Hepatocyte (in vitro differentiated cells): ENCODE measurements at regions not wholly inside any gene's neighbourhood (a gene's known extent, or its start where the extent isn't known, plus 50 kb on each side); places are given as distances from the start of the nearest gene placed in this dataset.
A peak's percentile ranks its signal among the peaks of the same experiment; 100 is the strongest.
"Not testable (repeated sequence)": the region's sequence is repeated elsewhere in the genome, so short reads cannot be mapped to it uniquely, and the experiment has no call there.

Source experiments
- DNase-seq: peaks from one replicate; pipeline ENCODE4 v3.0.0-alpha.2; 2016; ENCODE audit warnings: low spot score
- H2AFZ ChIP-seq: fragments of 200-600 bp; sonication (generic); 2 replicates; pipeline ENCODE4 v1.6.0; 2016; ENCODE audit warnings: antibody characterized with exemption, mild to moderate bottlenecking
- H3K27ac ChIP-seq: fragments of 200-600 bp; sonication (generic); 2 replicates; pipeline ENCODE4 v1.5.1; 2016; ENCODE audit warnings: mild to moderate bottlenecking
- H3K27me3 ChIP-seq: fragments of 200-600 bp; sonication (generic); 2 replicates; pipeline ENCODE4 v1.6.1; 2016
- H3K36me3 ChIP-seq: fragments of 200-600 bp; sonication (generic); replicated peaks from 2 replicates; pipeline ENCODE4 v1.5.1; 2016; ENCODE audit warnings: low read depth; ENCODE audit not compliant: insufficient read depth
- H3K4me1 ChIP-seq: fragments of 200-600 bp; sonication (generic); 2 replicates; pipeline ENCODE4 v1.5.1; 2016; ENCODE audit warnings: mild to moderate bottlenecking, moderate library complexity; ENCODE audit not compliant: insufficient read depth
- H3K4me2 ChIP-seq: fragments of 200-600 bp; sonication (generic); 2 replicates; pipeline ENCODE4 v1.6.0; 2016
- H3K4me3 ChIP-seq: fragments of 200-600 bp; sonication (generic); 2 replicates; pipeline ENCODE4 v1.5.1; 2016; ENCODE audit warnings: mild to moderate bottlenecking
- H3K79me2 ChIP-seq: fragments of 200-600 bp; sonication (generic); 2 replicates; pipeline ENCODE4 v1.6.0; 2017; ENCODE audit warnings: mild to moderate bottlenecking
- H3K9me2 ChIP-seq: fragments of 200-600 bp; sonication (generic); replicated peaks from 2 replicates; pipeline ENCODE4 v1.6.0; 2017; ENCODE audit warnings: mild to moderate bottlenecking; ENCODE audit not compliant: insufficient read depth
- H3K9me3 ChIP-seq: fragments of 200-600 bp; sonication (generic); 2 replicates; pipeline ENCODE4 v1.5.1; 2016; ENCODE audit warnings: low read depth, mild to moderate bottlenecking
- H4K20me1 ChIP-seq: fragments of 200-600 bp; sonication (generic); 2 replicates; pipeline ENCODE4 v1.6.0; 2016; ENCODE audit warnings: mild to moderate bottlenecking; ENCODE audit not compliant: insufficient read depth, poor library complexity, severe bottlenecking
- CTCF ChIP-seq: fragments of 200-600 bp; sonication (generic); IDR thresholded peaks from 2 replicates; pipeline ENCODE4 v1.5.1; 2016; ENCODE audit warnings: antibody characterized with exemption, mild to moderate bottlenecking; ENCODE audit not compliant: poor library complexity
- EZH2 ChIP-seq: fragments of 200-600 bp; sonication (generic); IDR thresholded peaks from 2 replicates; pipeline ENCODE4 v1.6.1; 2016; ENCODE audit warnings: antibody characterized with exemption, mild to moderate bottlenecking, borderline replicate concordance
- EZH2phosphoT487 ChIP-seq: fragments of 200-600 bp; sonication (generic); IDR thresholded peaks from one replicate; pipeline ENCODE4 v1.6.1; 2018; ENCODE audit warnings: antibody characterized with exemption, mild to moderate bottlenecking, low read depth, moderate library complexity; ENCODE audit not compliant: unreplicated experiment, severe bottlenecking
- WGBS: methylation state at CpG from one replicate; pipeline ENCODE4 v1.1.6; 2016; ENCODE audit warnings: low lambda C conversion rate; ENCODE audit errors: missing lambda C conversion rate; 5-methylcytosine and 5-hydroxymethylcytosine counted together

GRCh38 chr4:84249521-84249920 is 249.6 kb downstream of the NKX6-1 start:
- Histone ChIP-seq H3K27ac (peak overlapping the region; percentile 14), H3K4me1 (no peaks in the 10 kb centered on the region), H3K36me3 (no peaks in the 10 kb centered on the region), H3K9me2 (no peaks in the 10 kb centered on the region), H3K9me3 (no peaks in the 10 kb centered on the region), H3K4me3 (no peak overlapping the region), H4K20me1 (no peaks in the 10 kb centered on the region), H3K79me2 (no peaks in the 10 kb centered on the region), H3K4me2 (no peak overlapping the region), H3K27me3 (no peaks in the 10 kb centered on the region), H2AFZ (no peak overlapping the region)
- no peak for TF ChIP-seq EZH2
- no peak for TF ChIP-seq EZH2phosphoT487
- no peak for TF ChIP-seq CTCF
- peak; percentile 16 for DNase-seq
- 68% methylated on average over 2 of the region's 2 CpGs for WGBS

GRCh38 chr4:84245042-84245441 is 254.1 kb downstream of the NKX6-1 start:
- not testable (repeated sequence) for H3K36me3 ChIP-seq, H3K79me2 ChIP-seq, H3K4me1 ChIP-seq, H4K20me1 ChIP-seq, H3K27ac ChIP-seq, H3K27me3 ChIP-seq, DNase-seq, H3K9me2 ChIP-seq, H3K4me3 ChIP-seq, H3K9me3 ChIP-seq, H3K4me2 ChIP-seq, H2AFZ ChIP-seq
- 92% methylated on average over 14 of the region's 14 CpGs for WGBS

- not testable (repeated sequence) for H3K4me1 ChIP-seq, DNase-seq, H3K27ac ChIP-seq, H3K36me3 ChIP-seq, H3K4me3 ChIP-seq, H3K4me2 ChIP-seq, H3K79me2 ChIP-seq, H4K20me1 ChIP-seq, H3K27me3 ChIP-seq, H3K9me2 ChIP-seq, H2AFZ ChIP-seq, H3K9me3 ChIP-seq
- 90% methylated on average over 19 of the region's 19 CpGs for WGBS
These were observed 254.7 kb downstream of the NKX6-1 start for GRCh38 chr4:84244346-84244801.

GRCh38 chr4:84243685-84244084 is 255.4 kb downstream of the NKX6-1 start:
- no peaks in the 10 kb centered on the region for H3K36me3 ChIP-seq
- H3K4me2 ChIP-seq = no peak overlapping the region
- H4K20me1 ChIP-seq = no peaks in the 10 kb centered on the region
- H3K27me3 ChIP-seq = no peaks in the 10 kb centered on the region
- H3K79me2 ChIP-seq = no peaks in the 10 kb centered on the region
- WGBS = 93% methylated on average over 14 of the region's 14 CpGs
- no peak overlapping the region for H2AFZ ChIP-seq
- H3K27ac ChIP-seq = no peak overlapping the region
- no peaks in the 10 kb centered on the region for H3K9me3 ChIP-seq
- H3K4me1 ChIP-seq = no peaks in the 10 kb centered on the region
- no peak overlapping the region for H3K4me3 ChIP-seq
- no peaks in the 10 kb centered on the region for H3K9me2 ChIP-seq
- no peak for DNase-seq
- no peak for TF ChIP-seq CTCF

- Histone ChIP-seq H3K27me3 (no peaks in the 10 kb centered on the region), H3K9me3 (no peaks in the 10 kb centered on the region), H3K4me1 (no peaks in the 10 kb centered on the region), H2AFZ (no peak overlapping the region), H3K79me2 (no peaks in the 10 kb centered on the region), H3K27ac (no peak overlapping the region), H3K4me3 (no peak overlapping the region), H4K20me1 (no peaks in the 10 kb centered on the region), H3K36me3 (no peaks in the 10 kb centered on the region), H3K9me2 (no peaks in the 10 kb centered on the region), H3K4me2 (no peak overlapping the region)
- WGBS = 74% methylated on average over 3 of the region's 4 CpGs
- no peak for DNase-seq
- no peak for TF ChIP-seq EZH2phosphoT487
These were observed 259.7 kb downstream of the NKX6-1 start for GRCh38 chr4:84239278-84239845.
